ENCODE measurements at regions not wholly inside any gene's neighbourhood (a gene's known extent, or its start where the extent isn't known, plus 50 kb on each side); places are given as distances from the start of the nearest gene placed in this dataset.

- TF ChIP-seq CTCF (IDR thresholded peaks at IDR 0.05; ENCODE audit: low read depth, low read length, missing input control) (no peak), GABPA (IDR thresholded peaks at IDR 0.05 in 1 of 2, conservative IDR thresholded peaks at IDR 0.05 in 1 of 2) (no peak), YY1 (IDR thresholded peaks at IDR 0.05) (no peak), SP1 (IDR thresholded peaks at IDR 0.05) (no peak), TAF1 (conservative IDR thresholded peaks at IDR 0.05) (no peak), ATF3 (IDR thresholded peaks at IDR 0.05) (no peak)
These were observed 485.4 kb upstream of the SLC8A1 start for GRCh38 chr2:40937284-40937683.
